ENCODE measurements at regions not wholly inside any gene's neighbourhood (a gene's known extent, or its start where the extent isn't known, plus 50 kb on each side); places are given as distances from the start of the nearest gene placed in this dataset.

DNA sequence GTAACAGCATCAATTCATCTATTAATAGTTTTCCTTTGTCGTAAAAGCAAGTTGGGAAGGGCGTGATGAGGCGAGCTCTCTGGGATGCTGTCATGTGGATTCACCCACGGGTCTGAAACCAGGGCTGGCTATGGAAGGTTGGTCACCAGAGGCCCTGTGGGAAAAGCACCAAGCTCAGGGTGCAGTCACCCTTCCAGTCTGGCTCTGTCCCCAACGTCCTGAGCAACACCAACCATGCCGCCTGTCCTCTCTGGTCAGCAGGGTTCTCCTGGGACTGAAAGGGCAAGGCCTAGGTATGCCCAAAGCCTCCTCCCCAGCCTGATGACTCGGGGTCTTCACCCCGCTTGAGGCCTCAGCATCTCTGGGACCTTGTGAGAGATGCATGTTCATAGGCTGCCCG is 97.2 kb upstream of the MSX1 start:
- H3K4me1 ChIP-seq = no peaks in the 10 kb centered on the region
- no peaks in the 10 kb centered on the region for H3K9me3 ChIP-seq
- DNase-seq = no peak
- intact Hi-C loops (cut with DNase I; ENCODE audit: low total_unique reads) = no loop called here
- no peak overlapping the region for H3K4me3 ChIP-seq
- no peaks in the 10 kb centered on the region for H3K36me3 ChIP-seq
- H3K27ac ChIP-seq = no peak overlapping the region
- H3K27me3 ChIP-seq = no peaks in the 10 kb centered on the region
- TF ChIP-seq POLR2A (IDR thresholded peaks at IDR 0.05) = no peak
- TF ChIP-seq, protein P1, sequence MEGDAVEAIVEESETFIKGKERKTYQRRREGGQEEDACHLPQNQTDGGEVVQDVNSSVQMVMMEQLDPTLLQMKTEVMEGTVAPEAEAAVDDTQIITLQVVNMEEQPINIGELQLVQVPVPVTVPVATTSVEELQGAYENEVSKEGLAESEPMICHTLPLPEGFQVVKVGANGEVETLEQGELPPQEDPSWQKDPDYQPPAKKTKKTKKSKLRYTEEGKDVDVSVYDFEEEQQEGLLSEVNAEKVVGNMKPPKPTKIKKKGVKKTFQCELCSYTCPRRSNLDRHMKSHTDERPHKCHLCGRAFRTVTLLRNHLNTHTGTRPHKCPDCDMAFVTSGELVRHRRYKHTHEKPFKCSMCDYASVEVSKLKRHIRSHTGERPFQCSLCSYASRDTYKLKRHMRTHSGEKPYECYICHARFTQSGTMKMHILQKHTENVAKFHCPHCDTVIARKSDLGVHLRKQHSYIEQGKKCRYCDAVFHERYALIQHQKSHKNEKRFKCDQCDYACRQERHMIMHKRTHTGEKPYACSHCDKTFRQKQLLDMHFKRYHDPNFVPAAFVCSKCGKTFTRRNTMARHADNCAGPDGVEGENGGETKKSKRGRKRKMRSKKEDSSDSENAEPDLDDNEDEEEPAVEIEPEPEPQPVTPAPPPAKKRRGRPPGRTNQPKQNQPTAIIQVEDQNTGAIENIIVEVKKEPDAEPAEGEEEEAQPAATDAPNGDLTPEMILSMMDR (IDR thresholded peaks at IDR 0.05) = no peak

DNA sequence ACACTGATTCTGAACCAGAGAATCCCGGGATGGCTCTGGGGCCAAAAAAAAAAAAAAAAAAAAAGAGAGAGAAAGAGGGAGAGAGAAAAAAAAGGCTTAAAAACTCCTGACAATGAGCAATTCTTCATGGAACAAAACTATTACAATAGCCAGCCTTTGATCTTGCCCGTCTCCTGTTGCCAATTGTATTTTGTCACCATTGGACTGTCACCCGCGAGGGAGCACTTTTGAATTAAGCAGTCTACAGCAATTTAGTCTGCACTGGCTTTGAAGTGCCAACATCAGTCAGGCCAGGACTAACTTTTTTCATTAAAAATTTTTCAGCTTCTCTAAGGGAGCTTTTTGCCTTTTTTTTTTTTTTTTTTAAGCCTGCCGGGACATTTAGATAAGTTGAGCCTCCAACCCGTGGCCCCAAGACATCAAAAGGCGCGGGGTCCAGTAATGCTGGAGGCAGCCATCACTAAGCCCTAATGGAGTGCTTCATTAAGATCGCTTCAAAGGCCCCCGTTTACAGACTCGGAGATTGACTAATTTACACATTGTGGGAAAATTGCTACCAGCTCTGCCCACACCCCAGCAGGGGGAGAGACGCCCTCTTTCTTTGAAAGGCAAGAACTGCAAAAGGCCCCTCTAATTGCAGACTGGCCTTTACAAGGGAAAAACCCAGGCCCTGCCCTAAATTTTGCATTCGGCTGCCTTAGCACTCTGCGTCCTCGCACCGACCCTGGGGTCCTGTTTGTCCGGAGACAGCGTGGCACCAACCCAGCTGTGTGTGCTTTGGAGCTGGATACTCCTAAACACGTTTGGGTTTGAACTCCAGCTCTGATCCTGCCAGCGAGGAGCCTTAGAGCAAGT is 98.1 kb upstream of the MSX1 start:
- Histone ChIP-seq H3K4me1 (no peaks in the 10 kb centered on the region), H3K9me3 (no peaks in the 10 kb centered on the region), H3K36me3 (no peaks in the 10 kb centered on the region), H3K27ac (no peak overlapping the region), H3K27me3 (no peaks in the 10 kb centered on the region), H3K4me3 (no peak overlapping the region)
- no peak for DNase-seq
- intact Hi-C loops (cut with DNase I; ENCODE audit: low total_unique reads) = no loop called here
- TF ChIP-seq, protein P1 (IDR thresholded peaks at IDR 0.05) = no peak
- no peak for TF ChIP-seq POLR2A (IDR thresholded peaks at IDR 0.05)

DNA sequence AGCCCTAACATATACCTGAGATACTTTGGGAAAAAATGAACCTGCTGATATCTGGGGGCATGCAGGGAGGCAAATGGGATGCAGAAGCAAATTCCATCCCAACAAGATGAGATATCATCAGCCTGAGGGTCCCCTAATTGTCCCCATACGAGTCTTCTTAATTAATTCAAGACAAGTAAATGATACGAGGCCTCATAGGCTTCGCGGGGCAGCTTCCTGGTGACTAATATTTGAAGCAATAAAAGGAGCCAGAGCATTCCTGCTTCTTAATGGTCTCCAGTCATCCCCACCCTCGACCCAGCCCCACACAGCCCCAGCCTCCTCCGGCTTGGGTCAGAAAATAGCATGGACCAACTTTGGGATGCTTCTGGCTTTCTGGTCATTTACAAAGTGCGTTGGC is 99.6 kb upstream of the MSX1 start:
- Histone ChIP-seq H3K4me3 (no peak overlapping the region), H3K36me3 (no peaks in the 10 kb centered on the region), H3K27me3 (no peaks in the 10 kb centered on the region), H3K4me1 (no peaks in the 10 kb centered on the region), H3K27ac (no peak overlapping the region), H3K9me3 (no peaks in the 10 kb centered on the region)
- intact Hi-C loops (cut with DNase I; ENCODE audit: low total_unique reads) = no loop called here
- no peak for DNase-seq
- TF ChIP-seq POLR2A (IDR thresholded peaks at IDR 0.05) = no peak

DNA sequence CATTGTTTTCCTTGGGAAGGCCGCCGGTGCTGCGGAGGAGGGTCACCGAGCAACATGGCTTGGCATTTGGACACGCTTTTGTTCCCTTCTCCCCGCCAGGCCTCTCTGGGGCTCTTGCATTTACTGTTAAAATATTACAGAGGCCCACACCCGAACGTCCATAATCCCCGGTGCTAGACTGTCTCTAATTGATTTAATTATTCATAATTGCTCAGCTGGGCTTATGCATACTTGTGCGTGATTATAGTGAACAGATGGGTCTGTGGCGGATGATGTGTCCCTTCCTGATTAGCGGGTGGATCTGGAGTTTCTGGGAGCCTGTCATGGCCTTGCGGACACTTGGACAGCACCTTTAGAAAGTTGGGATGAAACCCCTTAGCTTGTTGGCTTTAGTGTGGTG is 100.2 kb upstream of the MSX1 start:
- Histone ChIP-seq H3K4me3 (no peak overlapping the region), H3K27me3 (no peaks in the 10 kb centered on the region), H3K36me3 (no peaks in the 10 kb centered on the region), H3K4me1 (no peaks in the 10 kb centered on the region), H3K27ac (no peak overlapping the region), H3K9me3 (no peaks in the 10 kb centered on the region)
- no peak for DNase-seq
- intact Hi-C loops (cut with DNase I; ENCODE audit: low total_unique reads) = no loop called here
- TF ChIP-seq, protein P1 (IDR thresholded peaks at IDR 0.05) = no peak
- no peak for TF ChIP-seq POLR2A (IDR thresholded peaks at IDR 0.05)

DNA sequence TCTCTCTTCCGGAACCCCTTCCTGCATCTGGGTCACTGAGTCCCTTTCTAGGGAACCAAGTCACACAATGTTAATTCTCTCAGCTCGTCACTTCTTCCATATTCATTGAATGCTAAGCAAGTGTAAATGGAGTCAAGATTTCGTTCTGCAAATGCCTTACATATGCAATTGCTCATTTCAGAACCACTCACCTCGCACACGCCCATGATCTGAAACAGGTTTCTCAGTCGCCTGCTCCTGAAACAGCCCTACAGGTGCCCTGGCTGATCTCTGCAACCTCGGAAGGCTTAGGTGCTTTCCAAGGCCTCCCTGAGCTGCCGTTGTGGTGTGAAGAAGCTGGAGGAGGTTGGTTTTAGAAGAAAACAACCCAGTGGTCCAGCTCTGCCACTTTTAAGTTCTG is 100.8 kb upstream of the MSX1 start:
- Histone ChIP-seq H3K36me3 (no peaks in the 10 kb centered on the region), H3K4me3 (no peak overlapping the region), H3K27me3 (no peaks in the 10 kb centered on the region), H3K9me3 (no peaks in the 10 kb centered on the region), H3K27ac (no peak overlapping the region), H3K4me1 (no peaks in the 10 kb centered on the region)
- no peak for DNase-seq
- TF ChIP-seq, protein P1 (IDR thresholded peaks at IDR 0.05) = no peak
- TF ChIP-seq POLR2A (IDR thresholded peaks at IDR 0.05) = no peak
- intact Hi-C loops (cut with DNase I; ENCODE audit: low total_unique reads) = no loop called here
